HG03457 (cell line): ENCODE measurements at regions not wholly inside any gene's neighbourhood (a gene's known extent, or its start where the extent isn't known, plus 50 kb on each side); places are given as distances from the start of the nearest gene placed in this dataset.
"Not testable (repeated sequence)": the region's sequence is repeated elsewhere in the genome, so short reads cannot be mapped to it uniquely, and the experiment has no call there.

Experiments
- ATAC-seq: cut with Tn5 transposase; IDR thresholded peaks from one replicate; pipeline ENCODE4 v1.9.1; 2021; ENCODE audit warnings: moderate number of reproducible peaks; ENCODE audit not compliant: unreplicated experiment

- ATAC-seq = no peak
Observed at GRCh38 chr21:35982717-35983116, 77.6 kb downstream of the SETD4 start.

GRCh38 chr21:35981514-35982070, 78.7 kb downstream of the SETD4 start:
- ATAC-seq = no peak

GRCh38 chr21:35980821-35981220, 79.5 kb downstream of the SETD4 start:
- ATAC-seq = no peak

GRCh38 chr21:35977860-35978259, 82.5 kb downstream of the SETD4 start:
- ATAC-seq = not testable (repeated sequence)

- no peak for ATAC-seq
Observed at GRCh38 chr21:35976929-35977328, 83.4 kb downstream of the SETD4 start.

- no peak for ATAC-seq
Observed at GRCh38 chr21:35976481-35976880, 83.8 kb downstream of the SETD4 start.

- ATAC-seq = no peak
Observed at GRCh38 chr21:35974775-35975174, 85.6 kb downstream of the SETD4 start.

- ATAC-seq = no peak
Observed at GRCh38 chr21:35971824-35972223, 88.5 kb downstream of the SETD4 start.

- no peak for ATAC-seq
Observed at GRCh38 chr21:35969281-35969680, 91.0 kb downstream of the SETD4 start.

GRCh38 chr21:35968564-35968963, 91.8 kb downstream of the SETD4 start:
- no peak for ATAC-seq

- no peak for ATAC-seq
Observed at GRCh38 chr21:35965699-35966098, 94.6 kb downstream of the SETD4 start.

GRCh38 chr21:35963920-35964451, 96.3 kb downstream of the SETD4 start:
- no peak for ATAC-seq

GRCh38 chr21:35962917-35963316, 97.4 kb downstream of the SETD4 start:
- ATAC-seq = no peak

- no peak for ATAC-seq
Observed at GRCh38 chr21:35954066-35954465, 106.3 kb downstream of the SETD4 start.

GRCh38 chr21:35953597-35953996, 106.7 kb downstream of the SETD4 start:
- no peak for ATAC-seq

GRCh38 chr21:35952651-35953340, 107.5 kb downstream of the SETD4 start:
- no peak for ATAC-seq

- no peak for ATAC-seq
Observed at GRCh38 chr21:35948982-35949381, 111.3 kb downstream of the SETD4 start.

GRCh38 chr21:35945089-35945671, 115.1 kb downstream of the SETD4 start:
- ATAC-seq = no peak

- no peak for ATAC-seq
Observed at GRCh38 chr21:35943752-35944151, 116.6 kb downstream of the SETD4 start.

- ATAC-seq = no peak
Observed at GRCh38 chr21:35942211-35943144, 117.8 kb downstream of the SETD4 start.
